ENCODE measurements at regions not wholly inside any gene's neighbourhood (a gene's known extent, or its start where the extent isn't known, plus 50 kb on each side); places are given as distances from the start of the nearest gene placed in this dataset.
A peak's percentile ranks its signal among the peaks of the same experiment; 100 is the strongest.

GRCh38 chr2:164006704-164007103 is 270.9 kb upstream of the FIGN start:
- intact Hi-C loops (cut with micrococcal nuclease; ENCODE audit: unreplicated experiment): no loop called here
- Histone ChIP-seq H3K36me3 (ENCODE audit: control insufficient read depth, insufficient read depth, low read length) (no peaks in the 10 kb centered on the region), H3K9me3 (no peaks in the 10 kb centered on the region), H3K4me1 (no peaks in the 10 kb centered on the region), H3K27me3 (replicated peaks; ENCODE audit: control insufficient read depth, insufficient read depth, low read length) (no peaks in the 10 kb centered on the region), H3K4me3 (ENCODE audit: low read depth, low read length) (no peak overlapping the region)
- no peaks in the 10 kb centered on the region for H3K4me1 Mint-ChIP-seq (ENCODE audit: low read depth, unreplicated experiment)
- H3K36me3 Mint-ChIP-seq (ENCODE audit: insufficient read depth, unreplicated experiment): no peaks in the 10 kb centered on the region
- no TSS peak for BruUV-seq (replicated peaks)
- no peak for TF ChIP-seq CTCF (IDR thresholded peaks at IDR 0.05; ENCODE audit: insufficient read depth in 1 of 2, low read depth in 1 of 2, low read length in 1 of 2, severe bottlenecking in 1 of 2, unreplicated experiment in 1 of 2)
- H3K27me3 Mint-ChIP-seq (ENCODE audit: insufficient read depth, unreplicated experiment): peaks cover 2% of the 10 kb centered on the region
- ChIA-PET CTCF (no interaction called here), POLR2A (no interaction called here)
- no peak for DNase-seq
- no peak overlapping the region for H3K4me3 Mint-ChIP-seq (ENCODE audit: unreplicated experiment)
- H3K9me3 Mint-ChIP-seq (ENCODE audit: unreplicated experiment): no peaks in the 10 kb centered on the region
- no peak overlapping the region for H3K27ac Mint-ChIP-seq (ENCODE audit: unreplicated experiment)

GRCh38 chr2:164000176-164000575 is 264.4 kb upstream of the FIGN start:
- no peaks in the 10 kb centered on the region for H3K27me3 ChIP-seq (replicated peaks; ENCODE audit: control insufficient read depth, insufficient read depth, low read length)
- TF ChIP-seq CTCF (IDR thresholded peaks at IDR 0.05; ENCODE audit: insufficient read depth in 1 of 2, low read depth in 1 of 2, low read length in 1 of 2, severe bottlenecking in 1 of 2, unreplicated experiment in 1 of 2): no peak
- BruUV-seq (replicated peaks): no TSS peak
- ChIA-PET POLR2A (no interaction called here), CTCF (no interaction called here)
- Mint-ChIP-seq H3K4me1 (ENCODE audit: low read depth, unreplicated experiment) (peaks cover 6% of the 10 kb centered on the region), H3K9me3 (ENCODE audit: unreplicated experiment) (no peaks in the 10 kb centered on the region), H3K27me3 (ENCODE audit: insufficient read depth, unreplicated experiment) (peaks cover 2% of the 10 kb centered on the region), H3K27ac (ENCODE audit: unreplicated experiment) (no peak overlapping the region), H3K36me3 (ENCODE audit: insufficient read depth, unreplicated experiment) (no peaks in the 10 kb centered on the region), H3K4me3 (ENCODE audit: unreplicated experiment) (no peak overlapping the region)
- no peak for DNase-seq
- no peak overlapping the region for H3K4me3 ChIP-seq (ENCODE audit: low read depth, low read length)
- H3K4me1 ChIP-seq: no peaks in the 10 kb centered on the region
- no peaks in the 10 kb centered on the region; the same call in 1 of the 2 replicates for H3K9me3 ChIP-seq
- H3K36me3 ChIP-seq (ENCODE audit: control insufficient read depth, insufficient read depth, low read length): no peaks in the 10 kb centered on the region
- intact Hi-C loops (cut with micrococcal nuclease; ENCODE audit: unreplicated experiment): no loop called here

- Histone ChIP-seq H3K9me3 (no peaks in the 10 kb centered on the region; the same call in 1 of the 2 replicates), H3K4me3 (ENCODE audit: low read depth, low read length) (no peak overlapping the region), H3K36me3 (ENCODE audit: control insufficient read depth, insufficient read depth, low read length) (no peaks in the 10 kb centered on the region), H3K27me3 (replicated peaks; ENCODE audit: control insufficient read depth, insufficient read depth, low read length) (no peaks in the 10 kb centered on the region), H3K4me1 (no peaks in the 10 kb centered on the region)
- BruUV-seq (replicated peaks): no TSS peak
- TF ChIP-seq CTCF (IDR thresholded peaks at IDR 0.05; ENCODE audit: insufficient read depth in 1 of 2, low read depth in 1 of 2, low read length in 1 of 2, severe bottlenecking in 1 of 2, unreplicated experiment in 1 of 2): no peak
- peaks cover 4% of the 10 kb centered on the region for H3K27me3 Mint-ChIP-seq (ENCODE audit: insufficient read depth, unreplicated experiment)
- intact Hi-C loops (cut with micrococcal nuclease; ENCODE audit: unreplicated experiment): loop anchor here (1.0 kb wide), 1 partner anchor 20 kb away; no protein-coding TSS in a partner anchor
- H3K36me3 Mint-ChIP-seq (ENCODE audit: insufficient read depth, unreplicated experiment): no peaks in the 10 kb centered on the region
- no peak overlapping the region for H3K27ac Mint-ChIP-seq (ENCODE audit: unreplicated experiment)
- POLR2A ChIA-PET: no interaction called here
- peaks cover 6% of the 10 kb centered on the region for H3K4me1 Mint-ChIP-seq (ENCODE audit: low read depth, unreplicated experiment)
- peak; percentile 34 to 42 for DNase-seq
- no peaks in the 10 kb centered on the region for H3K9me3 Mint-ChIP-seq (ENCODE audit: unreplicated experiment)
- CTCF ChIA-PET: no interaction called here
- H3K4me3 Mint-ChIP-seq (ENCODE audit: unreplicated experiment): no peak overlapping the region
Observed at GRCh38 chr2:163997466-163997865, 261.7 kb upstream of the FIGN start.

Data from Caco-2 (cell line).